C4-2B (cell line): ENCODE measurements at regions not wholly inside any gene's neighbourhood (a gene's known extent, or its start where the extent isn't known, plus 50 kb on each side); places are given as distances from the start of the nearest gene placed in this dataset.

ENCODE experiments used
- ZFX ChIP-seq: fragments of 450-650 bp; IDR thresholded peaks from 2 replicates; pipeline ENCODE4 v1.6.1; 2017
- TF ChIP-seq, protein P1 (sequence below): fragments of 450-650 bp; conservative IDR thresholded peaks from 2 replicates; pipeline ENCODE4 v1.5.1; 2017; ENCODE audit warnings: mild to moderate bottlenecking

DNA sequence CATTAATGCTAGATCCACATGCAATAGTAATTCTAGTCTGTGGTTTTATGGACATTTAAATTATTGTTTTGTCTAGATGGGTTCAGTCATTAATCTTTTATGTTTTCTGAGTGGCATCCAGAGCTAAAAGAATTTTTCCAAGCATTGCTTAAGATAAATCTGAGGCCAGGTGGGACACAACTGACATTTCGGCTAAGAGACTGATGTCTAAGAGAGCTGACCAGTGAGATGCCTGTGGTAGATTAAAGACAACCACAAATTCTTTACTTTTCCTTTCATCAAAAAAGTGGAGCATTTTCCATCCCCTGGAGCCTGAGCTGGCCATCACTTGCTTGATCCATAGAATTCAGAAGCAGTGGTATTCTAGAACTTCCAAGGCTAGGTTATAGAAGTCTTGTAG, 182.2 kb downstream of the NRP2 start:
- TF ChIP-seq, protein P1, sequence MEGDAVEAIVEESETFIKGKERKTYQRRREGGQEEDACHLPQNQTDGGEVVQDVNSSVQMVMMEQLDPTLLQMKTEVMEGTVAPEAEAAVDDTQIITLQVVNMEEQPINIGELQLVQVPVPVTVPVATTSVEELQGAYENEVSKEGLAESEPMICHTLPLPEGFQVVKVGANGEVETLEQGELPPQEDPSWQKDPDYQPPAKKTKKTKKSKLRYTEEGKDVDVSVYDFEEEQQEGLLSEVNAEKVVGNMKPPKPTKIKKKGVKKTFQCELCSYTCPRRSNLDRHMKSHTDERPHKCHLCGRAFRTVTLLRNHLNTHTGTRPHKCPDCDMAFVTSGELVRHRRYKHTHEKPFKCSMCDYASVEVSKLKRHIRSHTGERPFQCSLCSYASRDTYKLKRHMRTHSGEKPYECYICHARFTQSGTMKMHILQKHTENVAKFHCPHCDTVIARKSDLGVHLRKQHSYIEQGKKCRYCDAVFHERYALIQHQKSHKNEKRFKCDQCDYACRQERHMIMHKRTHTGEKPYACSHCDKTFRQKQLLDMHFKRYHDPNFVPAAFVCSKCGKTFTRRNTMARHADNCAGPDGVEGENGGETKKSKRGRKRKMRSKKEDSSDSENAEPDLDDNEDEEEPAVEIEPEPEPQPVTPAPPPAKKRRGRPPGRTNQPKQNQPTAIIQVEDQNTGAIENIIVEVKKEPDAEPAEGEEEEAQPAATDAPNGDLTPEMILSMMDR: no peak
- TF ChIP-seq ZFX: no peak
